Ectodermal cell (in vitro differentiated cells): ENCODE measurements at regions not wholly inside any gene's neighbourhood (a gene's known extent, or its start where the extent isn't known, plus 50 kb on each side); places are given as distances from the start of the nearest gene placed in this dataset.
"Not testable (repeated sequence)": the region's sequence is repeated elsewhere in the genome, so short reads cannot be mapped to it uniquely, and the experiment has no call there.

Experiments used
- H3K27ac ChIP-seq: 2 replicates; pipeline ENCODE4 v1.7.0; 2013; ENCODE audit warnings: mild to moderate bottlenecking, low read depth, low read length; ENCODE audit not compliant: insufficient read depth, poor library complexity, severe bottlenecking
- H3K27me3 ChIP-seq: 2 replicates; pipeline ENCODE4 v1.7.0; 2013; ENCODE audit warnings: mild to moderate bottlenecking, low read length; ENCODE audit not compliant: insufficient read depth, control insufficient read depth, poor library complexity, severe bottlenecking
- H3K36me3 ChIP-seq: one replicate; pipeline ENCODE4 v1.7.0; 2013; ENCODE audit warnings: low read length; ENCODE audit not compliant: control insufficient read depth, insufficient read depth
- H3K4me1 ChIP-seq: one replicate; pipeline ENCODE4 v1.7.0; 2013; ENCODE audit warnings: low read length; ENCODE audit not compliant: control insufficient read depth, insufficient read depth
- H3K4me3 ChIP-seq: 2 replicates; pipeline ENCODE4 v1.7.0; 2013; ENCODE audit warnings: low read depth, low read length, control low read depth; ENCODE audit not compliant: insufficient read depth
- H3K9me3 ChIP-seq: 2 replicates; pipeline ENCODE4 v1.7.0; 2013; ENCODE audit warnings: mild to moderate bottlenecking, low read length, moderate library complexity; ENCODE audit not compliant: control insufficient read depth
- WGBS, 2 experiments: methylation state at CpG; one replicate each; pipeline ENCODE4 v1.1.7; 2013; ENCODE audit warnings: missing lambda C conversion rate in 2 of 2; 5-methylcytosine and 5-hydroxymethylcytosine counted together

DNA sequence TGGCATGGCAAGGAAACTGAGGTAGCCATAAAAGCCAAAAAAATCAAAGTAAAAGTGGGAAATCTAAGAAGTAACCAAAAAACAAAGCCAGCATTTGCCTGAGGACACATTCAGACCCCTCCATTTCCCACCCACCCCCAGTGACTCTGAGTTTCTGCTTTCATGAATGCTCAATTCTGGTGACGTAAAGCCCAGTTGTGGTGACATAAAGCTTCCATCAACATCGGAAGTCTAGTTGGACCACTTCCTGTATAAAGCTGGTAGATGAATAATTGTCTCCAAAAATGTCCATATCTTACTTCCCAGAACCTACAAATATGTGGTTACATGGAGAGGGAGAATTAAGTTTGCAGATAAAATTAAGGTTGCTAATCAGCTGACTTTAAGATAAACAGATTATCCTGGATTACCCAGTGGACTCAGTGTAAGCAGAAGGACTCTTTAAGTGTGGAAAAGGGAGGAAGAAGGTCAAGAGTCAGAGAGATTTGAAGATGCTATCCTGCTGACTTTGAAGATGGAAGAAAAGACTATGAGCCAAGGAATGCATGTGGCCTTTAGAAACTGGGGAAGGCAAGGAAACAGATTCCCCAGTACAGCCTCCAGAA is 62.0 kb upstream of the ST3GAL6 start:
- 98% methylated on average over 2 of the region's 2 CpGs; no CpG with 5 or more reads in 1 of the 2 experiments for WGBS, 2 experiments
- no peaks in the 10 kb centered on the region for H3K4me1 ChIP-seq
- H3K27me3 ChIP-seq = no peaks in the 10 kb centered on the region
- H3K36me3 ChIP-seq = no peaks in the 10 kb centered on the region
- no peaks in the 10 kb centered on the region for H3K9me3 ChIP-seq
- no peak overlapping the region for H3K4me3 ChIP-seq
- H3K27ac ChIP-seq = no peak overlapping the region

DNA sequence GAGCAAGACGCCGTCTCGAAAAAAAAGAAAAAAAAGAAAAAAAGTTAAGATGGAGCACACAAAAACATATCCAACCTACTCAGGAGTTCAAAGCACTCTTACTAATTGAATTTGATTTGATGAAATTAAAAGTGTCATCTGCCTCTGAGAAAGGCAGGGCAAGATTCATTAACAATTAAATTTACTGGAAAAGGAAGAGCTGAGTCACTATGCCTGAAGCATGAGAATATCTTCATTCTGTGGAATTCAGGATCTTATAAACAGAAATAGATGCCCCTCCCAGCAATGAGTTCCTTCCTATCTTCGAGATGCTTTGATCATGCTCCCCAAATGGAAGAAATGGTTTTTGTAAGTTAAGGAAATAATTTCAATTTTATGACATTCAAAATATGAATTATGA is 61.0 kb upstream of the ST3GAL6 start:
- no peak overlapping the region for H3K27ac ChIP-seq
- no peaks in the 10 kb centered on the region for H3K36me3 ChIP-seq
- H3K27me3 ChIP-seq = no peaks in the 10 kb centered on the region
- 93 to 98% methylated on average over 3 to 4 of the region's 4 CpGs for WGBS, 2 experiments
- no peaks in the 10 kb centered on the region for H3K4me1 ChIP-seq
- H3K9me3 ChIP-seq = no peaks in the 10 kb centered on the region
- H3K4me3 ChIP-seq = no peak overlapping the region

DNA sequence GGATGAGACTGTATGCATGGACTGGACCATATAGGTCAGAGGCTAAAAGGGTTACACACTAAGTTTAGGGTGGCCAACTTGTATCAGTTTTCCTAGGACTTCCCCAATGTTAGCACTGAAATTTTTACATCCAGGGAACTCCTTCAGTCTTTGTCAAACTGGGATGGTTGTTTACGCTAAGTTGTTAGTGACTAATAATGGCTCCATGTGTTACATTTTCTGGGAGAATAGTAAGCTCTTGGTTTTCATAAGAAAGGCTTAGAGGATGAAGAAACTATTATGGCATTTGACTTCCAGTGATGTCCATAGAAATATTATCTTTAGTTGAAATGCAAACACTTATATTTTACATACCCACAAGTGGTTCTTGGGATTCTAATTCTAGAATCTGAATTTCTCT is 57.9 kb upstream of the ST3GAL6 start:
- no peaks in the 10 kb centered on the region for H3K9me3 ChIP-seq
- H3K4me1 ChIP-seq = peaks cover 10% of the 10 kb centered on the region
- no peaks in the 10 kb centered on the region for H3K36me3 ChIP-seq
- H3K27ac ChIP-seq = no peak overlapping the region
- no peaks in the 10 kb centered on the region for H3K27me3 ChIP-seq
- H3K4me3 ChIP-seq = no peak overlapping the region
- 92 to 93% methylated on average over 1 of the region's 1 CpG for WGBS, 2 experiments

DNA sequence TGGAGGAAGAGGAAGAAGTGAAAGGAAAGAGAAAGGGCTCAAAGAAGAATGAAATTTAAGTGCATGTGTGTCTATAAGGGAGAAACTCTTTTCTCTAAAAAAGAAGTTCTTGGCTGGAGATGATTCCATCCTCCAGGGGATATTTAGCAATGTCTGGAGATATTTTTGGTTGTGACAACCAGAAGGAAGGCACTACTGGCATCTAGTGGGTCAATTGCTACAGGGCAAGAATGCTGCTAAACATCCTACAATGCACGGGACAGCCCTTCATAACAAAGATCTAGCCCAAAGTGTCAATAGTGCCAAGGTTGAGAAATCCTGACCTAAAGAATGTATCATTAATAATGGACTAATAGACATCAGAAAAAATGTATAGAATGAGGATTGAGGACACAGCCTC is 57.4 kb upstream of the ST3GAL6 start:
- peaks cover 10% of the 10 kb centered on the region for H3K4me1 ChIP-seq
- H3K4me3 ChIP-seq = no peak overlapping the region
- no peaks in the 10 kb centered on the region for H3K27me3 ChIP-seq
- H3K36me3 ChIP-seq = no peaks in the 10 kb centered on the region
- no peaks in the 10 kb centered on the region for H3K9me3 ChIP-seq
- 63 to 88% methylated on average over 1 of the region's 1 CpG for WGBS, 2 experiments
- no peak overlapping the region for H3K27ac ChIP-seq

DNA sequence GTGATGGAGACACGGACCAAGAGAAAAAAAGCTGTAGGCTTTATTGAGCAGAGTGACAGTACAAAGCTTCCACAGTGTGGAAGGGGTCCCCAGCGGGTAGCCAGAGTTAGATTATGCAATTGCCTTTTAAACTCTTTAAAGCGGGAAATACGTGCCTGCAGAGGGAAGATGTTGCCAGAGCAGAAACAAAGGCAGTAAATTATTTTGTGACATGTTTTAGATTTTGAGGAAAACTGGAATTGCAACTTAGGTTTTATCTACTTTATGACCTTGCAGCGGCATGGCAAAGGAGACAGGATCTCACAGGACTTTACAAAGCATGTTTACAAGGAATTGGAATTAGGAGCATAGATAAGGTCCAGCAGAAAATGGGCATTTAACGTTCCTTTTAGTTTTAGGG is 54.5 kb upstream of the ST3GAL6 start:
- not testable (repeated sequence) for H3K4me1 ChIP-seq, H3K4me3 ChIP-seq, H3K27me3 ChIP-seq, H3K9me3 ChIP-seq, H3K36me3 ChIP-seq
- 20 to 21% methylated on average over 6 of the region's 6 CpGs for WGBS, 2 experiments
- H3K27ac ChIP-seq = peak overlapping the region; percentile 57

DNA sequence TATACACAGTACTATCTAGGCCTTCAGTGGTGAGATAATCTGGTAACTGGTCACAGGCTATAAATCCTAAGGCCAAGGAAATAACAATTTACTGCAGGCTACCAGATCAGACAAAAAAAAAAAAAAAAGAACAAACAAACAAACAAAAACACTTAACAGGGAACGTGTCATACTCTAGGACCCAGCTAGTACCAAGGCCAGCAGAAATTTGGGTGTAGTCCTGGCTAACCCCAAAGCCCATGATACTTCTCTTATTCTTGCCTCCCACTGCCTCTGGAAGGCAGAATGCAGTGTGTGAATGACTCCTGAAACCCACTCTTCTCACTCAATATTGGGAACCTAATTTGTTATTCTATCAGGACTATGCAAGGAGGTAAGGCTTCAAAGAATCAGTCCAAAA is 53.7 kb upstream of the ST3GAL6 start:
- 71 to 76% methylated on average over 1 of the region's 1 CpG for WGBS, 2 experiments
- Histone ChIP-seq H3K9me3 (no peaks in the 10 kb centered on the region), H3K27ac (no peak overlapping the region), H3K4me1 (peaks cover 10% of the 10 kb centered on the region), H3K27me3 (no peaks in the 10 kb centered on the region), H3K4me3 (no peak overlapping the region), H3K36me3 (no peaks in the 10 kb centered on the region)

DNA sequence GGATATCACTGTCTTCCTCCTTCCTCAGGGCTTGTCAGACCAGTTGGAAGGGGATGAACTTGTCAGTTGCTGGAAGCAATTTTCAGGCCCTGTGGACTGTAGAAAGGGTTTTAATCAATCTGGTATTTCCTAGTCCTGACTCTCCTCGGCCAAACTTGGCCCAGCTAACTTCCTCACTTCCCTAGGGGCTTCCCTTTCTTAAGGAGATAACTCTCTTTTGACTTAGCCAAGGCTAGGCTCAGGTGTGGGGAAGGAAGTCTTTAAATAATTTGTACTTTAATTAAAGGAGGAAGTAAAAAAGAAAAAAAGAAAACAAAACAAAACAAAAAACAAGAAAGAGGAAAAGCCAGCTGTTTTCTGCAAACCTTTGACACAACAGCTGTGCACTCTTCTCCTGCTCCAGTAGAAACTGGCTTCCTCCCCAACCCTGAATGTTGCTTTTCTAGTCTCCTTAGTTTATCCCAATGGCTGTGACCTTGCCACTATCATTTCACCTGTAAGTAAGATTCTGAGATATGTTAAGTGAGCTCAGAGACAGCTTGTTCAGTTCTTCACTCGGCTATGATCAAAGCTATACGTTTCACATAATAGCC is 53.0 kb upstream of the ST3GAL6 start:
- Histone ChIP-seq H3K4me1 (peaks cover 10% of the 10 kb centered on the region), H3K36me3 (no peaks in the 10 kb centered on the region), H3K4me3 (no peak overlapping the region), H3K27me3 (no peaks in the 10 kb centered on the region), H3K9me3 (no peaks in the 10 kb centered on the region), H3K27ac (no peak overlapping the region)
- 80% methylated on average over 3 of the region's 3 CpGs; no CpG with 5 or more reads in 1 of the 2 experiments for WGBS, 2 experiments

DNA sequence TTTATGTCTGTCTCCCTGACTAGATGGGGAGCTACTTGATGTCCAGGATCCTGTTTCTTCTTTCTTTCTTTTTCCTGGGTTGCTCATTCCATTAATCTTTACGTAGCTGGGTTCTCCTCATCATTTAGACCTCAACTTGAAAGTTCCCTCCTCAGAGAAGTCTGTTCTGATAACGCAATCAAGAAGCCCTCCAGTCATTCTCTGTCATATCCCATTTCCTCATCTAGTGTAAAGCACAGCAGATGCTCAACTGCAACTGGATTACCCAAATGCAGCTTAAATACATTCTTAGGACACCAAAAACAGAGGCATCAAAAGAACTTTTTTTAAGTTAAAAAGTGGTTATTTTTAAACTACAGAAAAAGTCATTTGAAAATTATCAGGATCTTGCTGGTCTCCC is 51.7 kb upstream of the ST3GAL6 start:
- Histone ChIP-seq H3K9me3 (no peaks in the 10 kb centered on the region), H3K27ac (no peak overlapping the region), H3K36me3 (no peaks in the 10 kb centered on the region), H3K4me3 (no peak overlapping the region), H3K27me3 (no peaks in the 10 kb centered on the region), H3K4me1 (peaks cover 10% of the 10 kb centered on the region)
- 92 to 98% methylated on average over 2 of the region's 2 CpGs for WGBS, 2 experiments

DNA sequence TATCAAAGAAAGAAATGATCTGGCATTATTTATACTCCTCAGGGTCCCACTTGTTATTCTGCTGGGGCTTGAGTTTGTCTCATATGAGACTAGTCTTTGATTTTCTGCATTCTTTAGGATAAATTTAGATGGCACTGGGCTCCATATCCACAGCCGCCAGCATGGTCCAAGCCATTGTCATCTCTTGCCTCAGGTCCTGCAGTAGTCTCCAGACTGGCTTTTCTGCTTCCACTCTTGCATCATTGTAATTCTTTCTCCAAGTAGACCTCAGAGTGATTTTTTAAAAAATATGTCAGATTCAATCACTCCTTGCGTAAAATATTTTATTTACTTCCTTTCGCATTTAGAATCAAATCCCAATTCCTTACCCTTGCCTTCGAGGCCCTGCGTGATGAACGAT is 50.4 kb upstream of the ST3GAL6 start:
- 97% methylated on average over 6 of the region's 6 CpGs for WGBS, 2 experiments
- Histone ChIP-seq H3K36me3 (no peaks in the 10 kb centered on the region), H3K27ac (no peak overlapping the region), H3K27me3 (no peaks in the 10 kb centered on the region), H3K4me3 (no peak overlapping the region), H3K9me3 (no peaks in the 10 kb centered on the region), H3K4me1 (peaks cover 10% of the 10 kb centered on the region)

DNA sequence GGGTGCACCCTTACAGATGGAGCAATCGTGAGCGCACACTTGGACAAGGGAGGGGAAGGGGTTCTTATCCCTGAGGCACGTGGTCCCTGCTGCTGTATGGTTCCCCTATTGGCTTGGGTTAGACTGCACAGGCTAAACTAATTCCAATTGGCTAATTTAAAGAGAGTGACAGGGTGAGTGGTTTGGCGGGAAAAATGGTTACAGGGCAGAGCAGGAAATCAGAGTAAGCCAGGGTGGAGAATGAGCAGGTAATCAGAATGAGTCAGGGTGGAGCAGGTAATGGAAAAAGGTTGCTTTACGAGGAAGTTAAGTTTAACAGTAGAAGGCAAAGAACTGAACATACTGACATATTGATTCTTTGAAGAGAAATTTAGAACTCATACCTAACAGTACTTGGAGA is 49.8 kb upstream of the ST3GAL6 start:
- H3K4me1 ChIP-seq, H3K27me3 ChIP-seq, H3K4me3 ChIP-seq, H3K9me3 ChIP-seq, H3K36me3 ChIP-seq, H3K27ac ChIP-seq: not testable (repeated sequence)
- 96 to 97% methylated on average over 5 of the region's 5 CpGs for WGBS, 2 experiments
